ENCODE measurements at regions not wholly inside any gene's neighbourhood (a gene's known extent, or its start where the extent isn't known, plus 50 kb on each side); places are given as distances from the start of the nearest gene placed in this dataset.

GRCh38 chr6:91730710-91731109 lies 1143.8 kb upstream of the MAP3K7 start:
- Histone ChIP-seq H3K79me2 (ENCODE audit: control insufficient read depth, insufficient read depth, low read length) (no peaks in the 10 kb centered on the region), H3K4me2 (ENCODE audit: control insufficient read depth, extremely low read depth, insufficient read depth, low read depth, low read length) (no peak overlapping the region), H2AFZ (ENCODE audit: control insufficient read depth, low read length) (no peak overlapping the region), H3K27ac (ENCODE audit: control insufficient read depth, insufficient read depth, low read length) (no peak overlapping the region), H3K4me3 (ENCODE audit: control insufficient read depth in 2 of 3, extremely low read depth in 1 of 3, insufficient read depth in 2 of 3, low read depth in 1 of 3, low read length in 3 of 3) (no peak overlapping the region), H3K9ac (ENCODE audit: control insufficient read depth, extremely low read depth, insufficient read depth, low read length) (no peak overlapping the region), H4K20me1 (ENCODE audit: control insufficient read depth, extremely low read depth, insufficient read depth, low read length) (no peaks in the 10 kb centered on the region), H3K9me3 (ENCODE audit: control insufficient read depth, low read depth, low read length) (no peaks in the 10 kb centered on the region), H3K36me3 (ENCODE audit: control insufficient read depth in 2 of 2, extremely low read depth in 1 of 2, insufficient read depth in 2 of 2, low read length in 2 of 2) (no peaks in the 10 kb centered on the region), H3K4me1 (ENCODE audit: control insufficient read depth, extremely low read depth, insufficient read depth, low read length) (no peaks in the 10 kb centered on the region), H3K27me3 (ENCODE audit: control insufficient read depth, extremely low read depth, insufficient read depth, low read length) (no peaks in the 10 kb centered on the region), H3K9me1 (ENCODE audit: control insufficient read depth, extremely low read depth, insufficient read depth, low read length) (no peaks in the 10 kb centered on the region)
- no peak for FAIRE-seq
- DNase-seq (ENCODE audit: low read depth, low spot score), result no peak
- dilution Hi-C loops (cut with MboI; ENCODE audit: extremely low pct_ligation_motif_present, low sequenced_read_pairs), result no loop called here
- TF ChIP-seq EZH2 (IDR thresholded peaks at IDR 0.05; ENCODE audit: low read length) (no peak), CTCF (optimal IDR thresholded peaks at IDR 0.05 in 1 of 3, IDR thresholded peaks at IDR 0.05 in 1 of 3, conservative IDR thresholded peaks at IDR 0.05 in 1 of 3; ENCODE audit: extremely low read depth in 1 of 3, insufficient read depth in 2 of 3, low read length in 3 of 3) (no peak)

GRCh38 chr6:91720324-91720723 lies 1133.5 kb upstream of the MAP3K7 start:
- Histone ChIP-seq H3K79me2 (ENCODE audit: control insufficient read depth, insufficient read depth, low read length) (no peaks in the 10 kb centered on the region), H3K9ac (ENCODE audit: control insufficient read depth, extremely low read depth, insufficient read depth, low read length) (no peak overlapping the region), H3K4me1 (ENCODE audit: control insufficient read depth, extremely low read depth, insufficient read depth, low read length) (no peaks in the 10 kb centered on the region), H3K4me2 (ENCODE audit: control insufficient read depth, extremely low read depth, insufficient read depth, low read depth, low read length) (no peak overlapping the region), H2AFZ (ENCODE audit: control insufficient read depth, low read length) (no peak overlapping the region), H3K9me1 (ENCODE audit: control insufficient read depth, extremely low read depth, insufficient read depth, low read length) (no peaks in the 10 kb centered on the region), H3K36me3 (ENCODE audit: control insufficient read depth in 2 of 2, extremely low read depth in 1 of 2, insufficient read depth in 2 of 2, low read length in 2 of 2) (no peaks in the 10 kb centered on the region), H3K27me3 (ENCODE audit: control insufficient read depth, extremely low read depth, insufficient read depth, low read length) (no peaks in the 10 kb centered on the region), H3K4me3 (ENCODE audit: control insufficient read depth in 2 of 3, extremely low read depth in 1 of 3, insufficient read depth in 2 of 3, low read depth in 1 of 3, low read length in 3 of 3) (no peak overlapping the region), H3K27ac (ENCODE audit: control insufficient read depth, insufficient read depth, low read length) (no peak overlapping the region), H4K20me1 (ENCODE audit: control insufficient read depth, extremely low read depth, insufficient read depth, low read length) (no peaks in the 10 kb centered on the region), H3K9me3 (ENCODE audit: control insufficient read depth, low read depth, low read length) (no peaks in the 10 kb centered on the region)
- DNase-seq (ENCODE audit: low read depth, low spot score) (no peak), FAIRE-seq (no peak)
- TF ChIP-seq CTCF (optimal IDR thresholded peaks at IDR 0.05 in 1 of 3, IDR thresholded peaks at IDR 0.05 in 1 of 3, conservative IDR thresholded peaks at IDR 0.05 in 1 of 3; ENCODE audit: extremely low read depth in 1 of 3, insufficient read depth in 2 of 3, low read length in 3 of 3) (no peak), EZH2 (IDR thresholded peaks at IDR 0.05; ENCODE audit: low read length) (no peak)
- dilution Hi-C loops (cut with MboI; ENCODE audit: extremely low pct_ligation_motif_present, low sequenced_read_pairs), result no loop called here

Data from keratinocyte (primary cell).